ENCODE measurements at regions not wholly inside any gene's neighbourhood (a gene's known extent, or its start where the extent isn't known, plus 50 kb on each side); places are given as distances from the start of the nearest gene placed in this dataset.
A peak's percentile ranks its signal among the peaks of the same experiment; 100 is the strongest.

DNA sequence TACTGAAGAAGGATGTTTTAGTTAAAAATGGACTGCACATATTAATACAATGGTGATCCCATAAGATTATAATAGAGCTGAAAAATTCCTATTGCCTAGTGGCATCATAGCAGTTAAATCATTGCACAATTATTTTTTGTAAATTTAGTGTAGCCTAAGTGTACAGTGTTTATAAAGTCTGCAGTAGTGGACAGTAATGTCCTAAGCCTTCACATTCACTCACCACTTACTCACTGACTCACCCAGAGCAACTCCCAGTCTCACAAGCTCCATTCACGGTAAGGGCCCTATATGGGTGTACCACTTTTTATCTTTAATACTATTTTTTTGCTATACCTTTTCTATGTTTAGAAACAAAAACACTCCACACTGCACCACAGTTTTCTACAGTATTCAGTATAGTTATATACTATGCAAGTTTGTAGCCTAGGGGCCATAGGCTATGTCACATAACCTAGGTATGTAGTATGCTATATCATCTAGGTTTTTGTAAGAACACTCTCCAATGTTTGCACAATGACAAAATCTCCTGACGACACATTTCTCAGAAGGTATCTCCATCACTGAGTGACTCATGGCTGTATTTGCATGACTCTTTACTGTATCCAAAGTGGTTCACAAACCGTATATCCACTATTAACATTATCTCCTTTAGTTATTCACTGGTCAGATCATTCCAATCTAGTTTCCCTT is 536.0 kb downstream of the KLF12 start:
- WGBS, 10 experiments, result 0 to 92% (median 72%) methylated on average over 1 to 3 of the region's 3 CpGs; no CpG with 5 or more reads in 1 of the 10 experiments
- no peaks in the 10 kb centered on the region for H3K4me1 ChIP-seq (replicated peaks in 1 of 2)
- H3K4me3 ChIP-seq, result no peak overlapping the region
- H3K27ac ChIP-seq, result no peak overlapping the region
- ATAC-seq (replicated peaks in 6 of 8), result peak in 2 of 8 experiments; percentile 86 to 98
- in situ Hi-C loops (cut with MboI; ENCODE audit: low pct_unique_long_range_greater_than_20kb in 2 of 9, low sequenced_read_pairs in 9 of 9, unreplicated experiment in 9 of 9), result no loop called here

DNA sequence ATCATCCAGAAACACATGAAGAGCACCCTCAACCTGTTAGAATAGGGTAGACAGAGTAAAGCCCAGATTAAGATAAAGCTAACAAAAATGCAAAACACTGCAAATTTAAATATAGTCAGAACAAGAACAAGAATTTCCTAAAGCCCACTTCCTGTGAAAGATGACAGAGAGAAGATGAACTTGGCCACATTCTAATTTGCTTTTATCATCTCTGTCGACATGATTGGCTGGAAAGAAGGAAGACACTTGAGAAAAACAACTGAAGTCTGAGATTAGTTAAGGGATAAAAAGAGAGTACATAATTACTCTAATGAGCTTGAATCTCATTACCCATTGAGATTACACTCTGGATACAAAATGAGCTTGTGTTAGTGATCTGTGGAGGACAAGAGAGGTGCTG is 537.6 kb downstream of the KLF5 start:
- Histone ChIP-seq H3K27ac (no peak overlapping the region), H3K4me3 (no peak overlapping the region), H3K4me1 (replicated peaks in 1 of 2) (no peaks in the 10 kb centered on the region)
- ATAC-seq (replicated peaks in 6 of 8), result no peak
- WGBS, 10 experiments, result 0 to 100% (median 80%) methylated on average over 1 of the region's 1 CpG; no CpG with 5 or more reads in 1 of the 10 experiments
- in situ Hi-C loops (cut with MboI; ENCODE audit: low pct_unique_long_range_greater_than_20kb in 2 of 9, low sequenced_read_pairs in 9 of 9, unreplicated experiment in 9 of 9), result no loop called here

- Histone ChIP-seq H3K27ac (no peak overlapping the region), H3K4me3 (no peak overlapping the region), H3K4me1 (replicated peaks in 1 of 2) (no peaks in the 10 kb centered on the region)
- ATAC-seq (replicated peaks in 6 of 8), result no peak
- WGBS, 10 experiments, result 52 to 94% (median 88%) methylated on average over 2 to 6 of the region's 6 CpGs
- in situ Hi-C loops (cut with MboI; ENCODE audit: low pct_unique_long_range_greater_than_20kb in 2 of 9, low sequenced_read_pairs in 9 of 9, unreplicated experiment in 9 of 9), result no loop called here
Measured at GRCh38 chr13:73593199-73593765, 534.5 kb downstream of the KLF5 start.

DNA sequence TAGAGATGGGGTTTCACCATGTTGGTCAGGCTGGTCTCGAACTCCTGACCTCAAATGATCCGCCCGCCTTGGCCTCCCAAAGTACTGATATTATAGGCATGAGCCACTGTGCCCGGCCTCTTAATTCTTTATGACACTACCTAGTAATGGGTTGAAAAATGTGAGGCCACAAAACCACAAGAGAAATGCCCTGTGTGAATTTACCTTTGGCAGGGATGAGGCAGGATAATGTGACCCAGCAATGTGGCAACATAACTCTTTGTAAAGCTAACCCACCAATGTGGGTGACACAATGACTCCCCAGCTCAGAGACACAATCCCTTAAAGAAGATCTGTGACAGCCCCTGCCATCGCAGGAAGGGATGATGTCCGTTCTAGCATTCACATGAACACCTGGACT is 533.1 kb downstream of the KLF5 start:
- in situ Hi-C loops (cut with MboI; ENCODE audit: low pct_unique_long_range_greater_than_20kb in 2 of 9, low sequenced_read_pairs in 9 of 9, unreplicated experiment in 9 of 9), result no loop called here
- Histone ChIP-seq H3K4me3 (no peak overlapping the region), H3K4me1 (replicated peaks in 1 of 2) (no peaks in the 10 kb centered on the region), H3K27ac (no peak overlapping the region)
- no peak for ATAC-seq (replicated peaks in 6 of 8)
- WGBS, 10 experiments, result 18 to 98% (median 76%) methylated on average over 1 to 6 of the region's 6 CpGs; no CpG with 5 or more reads in 4 of the 10 experiments

- in situ Hi-C loops (cut with MboI; ENCODE audit: low pct_unique_long_range_greater_than_20kb in 2 of 9, low sequenced_read_pairs in 9 of 9, unreplicated experiment in 9 of 9), result no loop called here
- no peak overlapping the region for H3K4me3 ChIP-seq
- H3K27ac ChIP-seq, result no peak overlapping the region
- no peaks in the 10 kb centered on the region for H3K4me1 ChIP-seq (replicated peaks in 1 of 2)
- ATAC-seq (replicated peaks in 6 of 8), result peak in 2 of 8 experiments; percentile 43 to 87
Measured at GRCh38 chr13:73590795-73591194, 532.0 kb downstream of the KLF5 start.

DNA sequence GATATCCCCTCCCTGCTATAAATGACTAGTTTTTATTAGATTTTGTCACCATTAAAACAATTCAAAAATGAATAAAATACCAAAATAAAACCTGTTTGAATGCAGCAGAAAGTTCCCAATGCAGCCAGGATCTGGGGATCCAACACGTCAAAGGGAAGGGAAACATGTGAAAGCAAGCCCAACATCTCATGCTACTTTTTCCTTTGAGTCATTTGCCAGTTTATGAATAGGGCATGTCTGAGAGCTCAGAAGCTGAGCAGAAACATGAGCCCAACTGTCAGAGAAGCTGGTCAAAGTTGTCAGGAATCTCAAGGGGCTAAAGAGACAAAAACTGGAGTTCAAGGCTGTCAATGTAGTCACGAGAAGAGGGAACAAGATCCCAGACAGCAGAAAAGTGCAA is 526.4 kb downstream of the KLF5 start:
- Histone ChIP-seq H3K4me1 (replicated peaks in 1 of 2) (no peaks in the 10 kb centered on the region), H3K4me3 (no peak overlapping the region), H3K27ac (no peak overlapping the region)
- in situ Hi-C loops (cut with MboI; ENCODE audit: low pct_unique_long_range_greater_than_20kb in 2 of 9, low sequenced_read_pairs in 9 of 9, unreplicated experiment in 9 of 9), result no loop called here
- no peak for ATAC-seq (replicated peaks in 6 of 8)
- WGBS, 10 experiments, result 0 to 100% (median 83%) methylated on average over 1 to 2 of the region's 2 CpGs; no CpG with 5 or more reads in 1 of the 10 experiments

- no peaks in the 10 kb centered on the region for H3K4me1 ChIP-seq (replicated peaks in 1 of 2)
- ATAC-seq (replicated peaks in 6 of 8), result no peak
- 21 to 86% (median 63%) methylated on average over 1 to 3 of the region's 3 CpGs for WGBS, 10 experiments
- H3K4me3 ChIP-seq, result no peak overlapping the region
- no peak overlapping the region for H3K27ac ChIP-seq
- in situ Hi-C loops (cut with MboI; ENCODE audit: low pct_unique_long_range_greater_than_20kb in 2 of 9, low sequenced_read_pairs in 9 of 9, unreplicated experiment in 9 of 9), result no loop called here
Measured at GRCh38 chr13:73583331-73583730, 524.5 kb downstream of the KLF5 start.

- 14 to 86% (median 80%) methylated on average over 1 to 3 of the region's 3 CpGs; no CpG with 5 or more reads in 3 of the 10 experiments for WGBS, 10 experiments
- in situ Hi-C loops (cut with MboI; ENCODE audit: low pct_unique_long_range_greater_than_20kb in 2 of 9, low sequenced_read_pairs in 9 of 9, unreplicated experiment in 9 of 9), result no loop called here
Measured at GRCh38 chr13:73580513-73581267, 521.9 kb downstream of the KLF5 start.

GRCh38 chr13:73579574-73580274 is 520.9 kb downstream of the KLF5 start:
- in situ Hi-C loops (cut with MboI; ENCODE audit: low pct_unique_long_range_greater_than_20kb in 2 of 9, low sequenced_read_pairs in 9 of 9, unreplicated experiment in 9 of 9), result no loop called here
- no peaks in the 10 kb centered on the region for H3K4me1 ChIP-seq (replicated peaks in 1 of 2)
- WGBS, 10 experiments, result 0 to 89% (median 83%) methylated on average over 1 to 2 of the region's 2 CpGs; no CpG with 5 or more reads in 5 of the 10 experiments
- H3K27ac ChIP-seq, result no peak overlapping the region
- H3K4me3 ChIP-seq, result no peak overlapping the region
- ATAC-seq (replicated peaks in 6 of 8), result no peak

More at GRCh38 chr13:73580513-73581267, 521.9 kb downstream of the KLF5 start:
- Histone ChIP-seq H3K27ac (no peak overlapping the region), H3K4me1 (replicated peaks in 1 of 2) (no peaks in the 10 kb centered on the region), H3K4me3 (no peak overlapping the region)
- no peak for ATAC-seq (replicated peaks in 6 of 8)

GRCh38 chr13:73578251-73578875 is 519.6 kb downstream of the KLF5 start:
- no peak overlapping the region for H3K27ac ChIP-seq
- H3K4me1 ChIP-seq (replicated peaks in 1 of 2), result no peaks in the 10 kb centered on the region
- in situ Hi-C loops (cut with MboI; ENCODE audit: low pct_unique_long_range_greater_than_20kb in 2 of 9, low sequenced_read_pairs in 9 of 9, unreplicated experiment in 9 of 9), result no loop called here
- no peak overlapping the region for H3K4me3 ChIP-seq
- no peak for ATAC-seq (replicated peaks in 6 of 8)
- 40 to 100% (median 77%) methylated on average over 2 to 5 of the region's 6 CpGs; no CpG with 5 or more reads in 1 of the 10 experiments for WGBS, 10 experiments

- no peak for ATAC-seq (replicated peaks in 6 of 8)
- WGBS, 10 experiments, result 15 to 100% (median 81%) methylated on average over 1 to 4 of the region's 4 CpGs
- no peak overlapping the region for H3K4me3 ChIP-seq
- no peak overlapping the region for H3K27ac ChIP-seq
- H3K4me1 ChIP-seq (replicated peaks in 1 of 2), result no peaks in the 10 kb centered on the region
- in situ Hi-C loops (cut with MboI; ENCODE audit: low pct_unique_long_range_greater_than_20kb in 2 of 9, low sequenced_read_pairs in 9 of 9, unreplicated experiment in 9 of 9), result no loop called here
Measured at GRCh38 chr13:73576291-73576690, 517.5 kb downstream of the KLF5 start.

DNA sequence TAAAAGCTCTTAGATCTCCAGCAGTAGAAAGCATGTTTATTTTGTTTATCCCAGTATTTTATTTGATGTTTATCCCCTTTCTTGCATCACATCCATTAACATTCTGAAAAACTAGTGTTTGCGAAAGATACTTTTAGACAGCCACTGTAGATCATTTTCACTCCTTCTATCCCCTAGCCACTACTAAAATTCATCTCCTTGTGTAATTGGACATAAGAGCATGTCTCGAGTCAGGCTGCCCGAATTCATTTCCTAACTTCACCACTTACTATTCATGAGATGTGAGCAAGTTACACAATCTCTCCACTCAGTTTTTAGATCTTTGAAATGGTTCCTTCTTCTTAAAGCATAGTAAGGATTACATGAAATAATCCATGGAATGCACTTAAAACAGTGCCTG is 514.0 kb downstream of the KLF5 start:
- H3K4me3 ChIP-seq, result no peak overlapping the region
- H3K27ac ChIP-seq, result no peak overlapping the region
- in situ Hi-C loops (cut with MboI; ENCODE audit: low pct_unique_long_range_greater_than_20kb in 2 of 9, low sequenced_read_pairs in 9 of 9, unreplicated experiment in 9 of 9), result no loop called here
- H3K4me1 ChIP-seq (replicated peaks in 1 of 2), result no peaks in the 10 kb centered on the region
- 0 to 86% (median 48%) methylated on average over 1 to 3 of the region's 3 CpGs; no CpG with 5 or more reads in 1 of the 10 experiments for WGBS, 10 experiments
- peak in 1 of 8 experiments; percentile 29 for ATAC-seq (replicated peaks in 6 of 8)
